Gastroesophageal sphincter (tissue), 4 donors: ENCODE measurements at regions not wholly inside any gene's neighbourhood (a gene's known extent, or its start where the extent isn't known, plus 50 kb on each side); places are given as distances from the start of the nearest gene placed in this dataset.

Source experiments
- ATAC-seq: fragments of 150-250 bp; one replicate; pipeline ENCODE4 v1.9.1; 2016; ENCODE audit warnings: mild to moderate bottlenecking, moderate library complexity
- H3K27ac ChIP-seq, 4 donors: fragments of 200-600 bp; sonication (generic) in 3 of 4; 1 replicate in 3 of 4; 2 replicates in 1 of 4; pipeline ENCODE4 v1.5.1; 2016 to 2019
- H3K27me3 ChIP-seq: fragments of 200-600 bp; sonication (generic); one replicate; pipeline ENCODE4 v1.5.1; 2019
- H3K36me3 ChIP-seq, 2 donors: fragments of 200-600 bp; sonication (generic); one replicate each; pipeline ENCODE4 v1.5.1; 2019; ENCODE audit warnings: control low read depth in 1 of 2
- H3K4me1 ChIP-seq, 3 donors: fragments of 200-600 bp; sonication (generic); 1 replicate in 2 of 3; 2 replicates in 1 of 3; pipeline ENCODE4 v1.5.1; 2016 to 2019; ENCODE audit warnings: control low read depth in 2 of 3
- H3K4me3 ChIP-seq, 2 donors: fragments of 200-600 bp; sonication (generic); one replicate each; pipeline ENCODE4 v1.5.1; 2019; ENCODE audit warnings: mild to moderate bottlenecking in 1 of 2, moderate library complexity in 1 of 2
- H3K9me3 ChIP-seq, 3 donors: fragments of 200-600 bp; sonication (generic); one replicate each; pipeline ENCODE4 v1.5.1; 2017 to 2019; ENCODE audit warnings: control low read depth in 2 of 3
- EP300 ChIP-seq: sonication (generic); formaldehyde crosslinking; IDR thresholded peaks from one replicate; pipeline ENCODE4 v1.6.1; 2017; ENCODE audit warnings: antibody characterized with exemption, mild to moderate bottlenecking
- POLR2A ChIP-seq, 2 donors: fragments of 450-650 bp; IDR thresholded peaks; one replicate each; pipeline ENCODE4 v1.6.1; 2017; ENCODE audit warnings: antibody characterized with exemption in 2 of 2, mild to moderate bottlenecking in 2 of 2, moderate library complexity in 1 of 2
- POLR2AphosphoS5 ChIP-seq: sonication (generic); formaldehyde crosslinking; IDR thresholded peaks from one replicate; pipeline ENCODE4 v1.6.1; 2017; ENCODE audit warnings: antibody characterized with exemption
- WGBS, 2 donors: methylation state at CpG; one replicate each; pipeline ENCODE4 v1.1.5; 2018; ENCODE audit warnings: low coverage in 1 of 2; 5-methylcytosine and 5-hydroxymethylcytosine counted together
- TF ChIP-seq, protein P1 (sequence below), 4 experiments: fragments of 200-600 bp in 2 of 4; fragments of 450-650 bp in 2 of 4; sonication (generic) in 1 of 4; IDR thresholded peaks; one replicate each; pipeline ENCODE4 v1.5.1; 2017 to 2019; ENCODE audit warnings: antibody characterized with exemption in 4 of 4, mild to moderate bottlenecking in 2 of 4, moderate library complexity in 2 of 4

GRCh38 chr7:132678656-132679055 lies 102.4 kb upstream of the PLXNA4 start:
- Histone ChIP-seq H3K36me3 (no peaks in the 10 kb centered on the region), H3K27ac (no peak overlapping the region), H3K27me3 (no peaks in the 10 kb centered on the region), H3K4me3 (no peak overlapping the region), H3K4me1 (no peaks in the 10 kb centered on the region), H3K9me3 (no peaks in the 10 kb centered on the region)
- TF ChIP-seq POLR2AphosphoS5 (no peak), EP300 (no peak), POLR2A (IDR thresholded peaks at IDR 0.05) (no peak)
- TF ChIP-seq, protein P1, sequence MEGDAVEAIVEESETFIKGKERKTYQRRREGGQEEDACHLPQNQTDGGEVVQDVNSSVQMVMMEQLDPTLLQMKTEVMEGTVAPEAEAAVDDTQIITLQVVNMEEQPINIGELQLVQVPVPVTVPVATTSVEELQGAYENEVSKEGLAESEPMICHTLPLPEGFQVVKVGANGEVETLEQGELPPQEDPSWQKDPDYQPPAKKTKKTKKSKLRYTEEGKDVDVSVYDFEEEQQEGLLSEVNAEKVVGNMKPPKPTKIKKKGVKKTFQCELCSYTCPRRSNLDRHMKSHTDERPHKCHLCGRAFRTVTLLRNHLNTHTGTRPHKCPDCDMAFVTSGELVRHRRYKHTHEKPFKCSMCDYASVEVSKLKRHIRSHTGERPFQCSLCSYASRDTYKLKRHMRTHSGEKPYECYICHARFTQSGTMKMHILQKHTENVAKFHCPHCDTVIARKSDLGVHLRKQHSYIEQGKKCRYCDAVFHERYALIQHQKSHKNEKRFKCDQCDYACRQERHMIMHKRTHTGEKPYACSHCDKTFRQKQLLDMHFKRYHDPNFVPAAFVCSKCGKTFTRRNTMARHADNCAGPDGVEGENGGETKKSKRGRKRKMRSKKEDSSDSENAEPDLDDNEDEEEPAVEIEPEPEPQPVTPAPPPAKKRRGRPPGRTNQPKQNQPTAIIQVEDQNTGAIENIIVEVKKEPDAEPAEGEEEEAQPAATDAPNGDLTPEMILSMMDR (IDR thresholded peaks at IDR 0.05): no peak
- 67 to 71% methylated on average over 1 of the region's 2 CpGs for WGBS, 2 donors
- no peak for ATAC-seq

DNA sequence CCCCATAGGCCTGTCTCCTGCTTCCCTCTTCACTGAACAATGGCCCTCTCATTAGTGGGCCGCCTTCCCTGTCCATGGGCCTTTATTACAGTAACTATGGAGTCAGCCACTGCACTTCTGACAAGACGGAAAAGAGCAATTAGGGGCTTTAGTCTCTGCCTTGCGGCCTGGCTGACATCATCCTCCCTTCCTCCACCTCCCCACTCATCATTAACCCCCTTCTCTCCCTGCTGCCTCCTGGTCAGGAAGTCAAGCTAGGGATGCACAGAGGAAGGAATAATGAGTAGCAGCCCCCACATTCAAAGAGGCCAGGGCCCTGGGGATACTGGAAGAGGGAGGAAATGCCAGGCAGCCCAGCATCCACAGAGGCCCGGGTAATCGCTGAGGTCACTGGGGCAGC lies 101.6 kb upstream of the PLXNA4 start:
- 61 to 80% methylated on average over 1 to 3 of the region's 5 CpGs for WGBS, 2 donors
- TF ChIP-seq POLR2A (IDR thresholded peaks at IDR 0.05): no peak
- TF ChIP-seq, protein P1 (IDR thresholded peaks at IDR 0.05): no peak
- no peak for TF ChIP-seq EP300
- TF ChIP-seq POLR2AphosphoS5: no peak
- Histone ChIP-seq H3K4me3 (no peak overlapping the region), H3K36me3 (no peaks in the 10 kb centered on the region), H3K27ac (no peak overlapping the region), H3K27me3 (no peaks in the 10 kb centered on the region), H3K4me1 (no peaks in the 10 kb centered on the region), H3K9me3 (no peaks in the 10 kb centered on the region)
- no peak for ATAC-seq

- TF ChIP-seq EP300 (no peak), POLR2A (IDR thresholded peaks at IDR 0.05) (no peak)
- Histone ChIP-seq H3K36me3 (no peaks in the 10 kb centered on the region), H3K4me1 (no peaks in the 10 kb centered on the region), H3K9me3 (no peaks in the 10 kb centered on the region), H3K27ac (no peak overlapping the region), H3K27me3 (no peaks in the 10 kb centered on the region), H3K4me3 (no peak overlapping the region)
- 81 to 91% methylated on average over 6 of the region's 9 CpGs for WGBS, 2 donors
- ATAC-seq: no peak
Observed at GRCh38 chr7:132672200-132672990, 96.1 kb upstream of the PLXNA4 start.

- Histone ChIP-seq H3K27ac (no peak overlapping the region), H3K9me3 (no peaks in the 10 kb centered on the region), H3K36me3 (no peaks in the 10 kb centered on the region), H3K4me1 (no peaks in the 10 kb centered on the region), H3K27me3 (no peaks in the 10 kb centered on the region), H3K4me3 (no peak overlapping the region)
- WGBS, 2 donors: 100% methylated on average over 1 of the region's 2 CpGs; no CpG with 5 or more reads in 1 of the 2 donors
- no peak for ATAC-seq
- TF ChIP-seq POLR2A (IDR thresholded peaks at IDR 0.05) (no peak), EP300 (no peak), POLR2AphosphoS5 (no peak)
- TF ChIP-seq, protein P1 (IDR thresholded peaks at IDR 0.05): no peak
Observed at GRCh38 chr7:132666774-132667172, 90.5 kb upstream of the PLXNA4 start.

DNA sequence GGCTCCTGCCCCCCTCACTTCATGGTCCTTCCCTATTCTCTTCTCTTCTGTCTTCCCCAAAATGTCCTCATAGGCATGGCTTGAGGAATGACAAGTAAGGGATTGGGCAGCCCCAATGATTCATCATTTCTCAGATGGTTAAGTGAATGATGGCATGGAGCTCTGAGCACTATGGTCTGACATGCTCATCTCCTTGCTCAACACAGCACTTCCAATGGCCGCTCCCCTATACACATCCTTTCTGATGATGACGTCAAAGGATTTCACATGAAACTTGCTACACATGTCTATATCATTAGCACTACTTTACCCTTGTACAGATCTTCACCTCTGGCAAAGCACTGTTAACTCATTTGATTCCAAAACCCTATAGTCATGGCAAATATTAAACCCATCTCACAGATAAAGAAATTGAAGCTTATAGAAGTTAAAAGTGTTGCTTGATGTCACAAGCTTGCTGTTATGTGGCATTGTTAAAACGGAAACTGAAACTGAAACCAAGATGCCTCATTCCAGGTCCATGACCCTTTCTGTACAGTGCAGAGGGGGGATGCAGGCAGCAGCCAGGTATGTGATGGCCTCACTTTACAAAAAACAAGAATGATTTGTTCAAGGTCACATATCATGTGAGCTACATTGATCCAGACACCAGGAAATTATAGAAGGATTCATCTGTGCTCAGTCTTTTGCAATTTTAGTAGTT lies 90.0 kb upstream of the PLXNA4 start:
- TF ChIP-seq POLR2AphosphoS5: no peak
- TF ChIP-seq, protein P1 (IDR thresholded peaks at IDR 0.05): no peak
- TF ChIP-seq POLR2A (IDR thresholded peaks at IDR 0.05): no peak
- no peak overlapping the region for H3K27ac ChIP-seq
- 63 to 86% methylated on average over 3 of the region's 3 CpGs for WGBS, 2 donors

More for the DNA sequence above, 90.0 kb upstream of the PLXNA4 start:
- Histone ChIP-seq H3K36me3 (no peaks in the 10 kb centered on the region), H3K4me1 (no peaks in the 10 kb centered on the region), H3K9me3 (no peaks in the 10 kb centered on the region), H3K4me3 (no peak overlapping the region), H3K27me3 (no peaks in the 10 kb centered on the region)
- ATAC-seq: no peak
